Heart left ventricle (tissue), 16 donors: ENCODE measurements at regions not wholly inside any gene's neighbourhood (a gene's known extent, or its start where the extent isn't known, plus 50 kb on each side); places are given as distances from the start of the nearest gene placed in this dataset.

Experiments used
- ATAC-seq, 4 donors: fragments of 200-7000 bp; cut with Tn5 transposase; one replicate each; pipeline ENCODE4 v1.9.1; 2020 to 2022; ENCODE audit warnings: moderate library complexity in 4 of 4, mild to moderate bottlenecking in 3 of 4, moderate number of reproducible peaks in 1 of 4
- DNase-seq, 5 donors: peaks; one replicate each; pipeline ENCODE4 v3.0.0-alpha.2; 2020
- H3K27ac ChIP-seq, 12 donors: fragments of 200-600 bp; sonication (generic) in 4 of 12; one replicate each; pipeline versions ENCODE4 v1.5.0 to v1.8.0; 2016 to 2022; ENCODE audit warnings: mild to moderate bottlenecking in 2 of 12
- H3K27me3 ChIP-seq, 9 donors: fragments of 200-600 bp; sonication (generic) in 2 of 9; one replicate each; pipeline versions ENCODE4 v1.5.1 to v1.8.0; 2016 to 2022; ENCODE audit warnings: mild to moderate bottlenecking in 3 of 9
- H3K36me3 ChIP-seq, 9 donors: fragments of 200-600 bp; sonication (generic) in 2 of 9; one replicate each; pipeline versions ENCODE4 v1.5.0 to v1.8.0; 2018 to 2022; ENCODE audit warnings: mild to moderate bottlenecking in 2 of 9
- H3K4me1 ChIP-seq, 12 donors: fragments of 200-600 bp; sonication (generic) in 4 of 12; one replicate each; pipeline versions ENCODE4 v1.5.0 to v1.8.0; 2016 to 2022; ENCODE audit warnings: mild to moderate bottlenecking in 3 of 12
- H3K4me3 ChIP-seq, 12 donors: fragments of 200-600 bp; sonication (generic) in 4 of 12; one replicate each; pipeline versions ENCODE4 v1.5.0 to v1.8.0; 2017 to 2022; ENCODE audit warnings: mild to moderate bottlenecking in 9 of 12, moderate library complexity in 4 of 12
- H3K9me3 ChIP-seq, 12 donors: fragments of 200-600 bp; sonication (generic) in 4 of 12; one replicate each; pipeline versions ENCODE4 v1.5.0 to v1.8.0; 2016 to 2022; ENCODE audit warnings: mild to moderate bottlenecking in 1 of 12
- CTCF ChIP-seq, 12 donors: fragments of 200-600 bp; sonication (generic) in 4 of 12; IDR thresholded peaks; one replicate each; pipeline versions ENCODE4 v1.5.0 to v1.8.0; 2018 to 2022; ENCODE audit warnings: antibody characterized with exemption in 12 of 12, mild to moderate bottlenecking in 5 of 12
- POLR2A ChIP-seq, 2 donors: fragments of 450-650 bp; IDR thresholded peaks; one replicate each; pipeline ENCODE4 v1.6.1; 2017; ENCODE audit warnings: antibody characterized with exemption in 2 of 2, mild to moderate bottlenecking in 2 of 2, moderate library complexity in 2 of 2
- WGBS, 4 donors: extraction: QIAGEN DNeasy Blood & Tissue Kit in 2 of 4; methylation state at CpG; one replicate each; pipeline versions ENCODE4 v1.1.5 to v1.1.7; 2013 to 2018; 5-methylcytosine and 5-hydroxymethylcytosine counted together
- intact Hi-C, 10 donors: fragments of 100-400 bp; cut with DNase I; formaldehyde crosslinking; loops; one replicate each; pipeline versions ENCODE4 v1.11.1 to v1.14.2; 2022
- donor health status: ischemic (EF 13 %, LVEDD 7.1; RV severe dilation, severe dysfunction).
- donor health status: healthy with polysubstance abuse.
- donor health status: DM: no; HTN: yes; CAD: no.
- donor health status: DM: no; HTN: no; CAD: no.
- donor health status: ischemic (EF 25% LVEDD 6.9; RV normal size, moderate dysfunction).
- donor health status: ischemic (EF 25% LVEDD 5.7; RV mildly dilated, moderate dysfunction).
- donor health status: healthy.
- donor health status: DM: yes; HTN: yes; CAD: no.
- donor health status: ischemic (EF 35%, LVEDD 5.7; RV mildly dilated, moderate dysfunction).
- donor health status: nonischemic (EF 11% LVEDD 7.7; RV severe dilation, severe dysfunction).
- donor health status: DM: yes; HTN: yes; CAD: no.
- donor health status: PGD.
- donor health status: ischemic (EF 29% LVEDD 5.4; RV normal size, mild dysfunction).
- donor health status: nonischemic (EF 23%, LVEDD 6.1; RV moderate dilation, normal function).

DNA sequence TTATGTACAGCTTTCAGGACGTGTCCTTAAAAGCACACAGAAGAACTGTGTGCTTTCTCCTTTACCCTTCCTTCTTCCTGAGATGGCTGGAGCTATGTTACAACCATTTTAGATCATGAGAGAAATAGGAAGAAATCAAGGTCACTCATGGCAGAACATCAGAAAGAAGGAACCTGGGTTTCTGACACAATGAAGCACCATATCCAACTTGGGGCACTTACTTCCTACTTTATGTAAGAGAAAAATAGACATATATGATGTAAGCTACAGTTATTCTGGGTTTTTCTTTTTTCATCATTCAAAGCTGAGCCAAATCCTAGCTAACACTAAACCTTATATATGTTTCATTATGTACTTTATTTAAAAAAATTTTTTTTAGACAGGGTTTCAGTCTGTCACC lies 79.5 kb downstream of the FAM161A start:
- no peak for DNase-seq
- Histone ChIP-seq H3K9me3 (no peaks in the 10 kb centered on the region), H3K27ac (no peak overlapping the region), H3K36me3 (no peaks in the 10 kb centered on the region), H3K27me3 (peaks cover 0 to 3% (median 0%) of the 10 kb centered on the region in 9 donors), H3K4me1 (peaks cover 0 to 9% (median 0%) of the 10 kb centered on the region in 12 donors), H3K4me3 (no peak overlapping the region)
- intact Hi-C loops = no loop called here
- WGBS, 4 donors = 49 to 66% (median 56%) methylated on average over 1 of the region's 1 CpG
- TF ChIP-seq CTCF (IDR thresholded peaks at IDR 0.05) = no peak
- no peak for TF ChIP-seq POLR2A (IDR thresholded peaks at IDR 0.05)
- ATAC-seq = no peak

- Histone ChIP-seq H3K27me3 (no peaks in the 10 kb centered on the region), H3K4me3 (no peak overlapping the region), H3K4me1 (peaks cover 0 to 9% (median 0%) of the 10 kb centered on the region in 12 donors), H3K36me3 (no peaks in the 10 kb centered on the region), H3K9me3 (no peaks in the 10 kb centered on the region), H3K27ac (peak overlapping the region in 3 of 12 donors; percentile 15 to 28 (median 20))
- 34 to 50% (median 46%) methylated on average over 7 of the region's 7 CpGs for WGBS, 4 donors
- intact Hi-C loops = no loop called here
- no peak for DNase-seq
- TF ChIP-seq CTCF (IDR thresholded peaks at IDR 0.05) (no peak), POLR2A (IDR thresholded peaks at IDR 0.05) (no peak)
- peak; percentile 51 to 72 (median 62) for ATAC-seq
These were observed 81.7 kb downstream of the FAM161A start for GRCh38 chr2:61771904-61772845.

GRCh38 chr2:61770746-61771145 lies 83.1 kb downstream of the FAM161A start:
- Histone ChIP-seq H3K4me1 (peaks cover 0 to 9% (median 0%) of the 10 kb centered on the region in 12 donors), H3K36me3 (no peaks in the 10 kb centered on the region), H3K27ac (no peak overlapping the region), H3K9me3 (peaks cover 0 to 1% (median 0%) of the 10 kb centered on the region in 12 donors), H3K4me3 (no peak overlapping the region), H3K27me3 (no peaks in the 10 kb centered on the region)
- DNase-seq = no peak
- intact Hi-C loops = no loop called here
- no peak for ATAC-seq
- no peak for TF ChIP-seq CTCF (IDR thresholded peaks at IDR 0.05)
- TF ChIP-seq POLR2A (IDR thresholded peaks at IDR 0.05) = no peak

GRCh38 chr2:61770298-61770697 lies 83.6 kb downstream of the FAM161A start:
- intact Hi-C loops = no loop called here
- Histone ChIP-seq H3K27ac (no peak overlapping the region), H3K27me3 (no peaks in the 10 kb centered on the region), H3K9me3 (peaks cover 0 to 6% (median 0%) of the 10 kb centered on the region in 12 donors), H3K4me3 (no peak overlapping the region), H3K36me3 (no peaks in the 10 kb centered on the region), H3K4me1 (peaks cover 0 to 9% (median 0%) of the 10 kb centered on the region in 12 donors)
- ATAC-seq (no peak), DNase-seq (no peak)
- TF ChIP-seq CTCF (IDR thresholded peaks at IDR 0.05) (no peak), POLR2A (IDR thresholded peaks at IDR 0.05) (no peak)
- WGBS, 4 donors = 71 to 93% (median 76%) methylated on average over 1 of the region's 1 CpG
